GM10266 (cell line): ENCODE measurements at regions not wholly inside any gene's neighbourhood (a gene's known extent, or its start where the extent isn't known, plus 50 kb on each side); places are given as distances from the start of the nearest gene placed in this dataset.

ENCODE experiments used
- DNase-seq: peaks from one replicate; pipeline ENCODE4 v3.0.0; 2012; ENCODE audit errors: extremely low spot score
- CTCF ChIP-seq: IDR thresholded peaks from 2 replicates; pipeline ENCODE4 v1.5.1; 2012; ENCODE audit warnings: mild to moderate bottlenecking, low read depth; ENCODE audit not compliant: control insufficient read depth, insufficient read depth; ENCODE audit errors: missing control alignments

DNA sequence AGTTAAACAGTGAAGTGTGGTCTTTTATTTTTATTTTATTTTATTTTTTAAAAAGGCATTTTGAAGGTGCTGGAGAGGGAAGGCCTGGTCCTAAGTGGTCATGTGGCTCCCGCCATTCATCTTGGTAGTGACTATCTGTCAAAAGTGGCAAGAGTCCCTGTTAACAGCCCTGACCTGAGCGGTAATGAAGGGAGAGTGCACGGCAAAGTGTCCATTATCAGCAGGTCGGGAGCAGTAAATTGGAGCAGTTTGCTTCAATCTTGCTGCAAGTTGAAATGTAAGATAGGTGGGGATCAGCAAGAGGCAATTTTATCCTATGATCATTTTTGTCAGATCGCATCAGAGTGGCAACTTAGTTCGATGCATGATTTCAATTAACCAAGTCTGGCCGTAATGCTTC is 227.4 kb upstream of the SP4 start:
- DNase-seq, result no peak
- TF ChIP-seq CTCF, result no peak

- no peak for DNase-seq
- TF ChIP-seq CTCF, result no peak
Measured at GRCh38 chr7:21214657-21215056, 213.2 kb upstream of the SP4 start.

GRCh38 chr7:21215307-21215706 is 212.6 kb upstream of the SP4 start:
- DNase-seq, result no peak
- TF ChIP-seq CTCF, result no peak

GRCh38 chr7:21217365-21217764 is 210.5 kb upstream of the SP4 start:
- no peak for TF ChIP-seq CTCF
- no peak for DNase-seq

DNA sequence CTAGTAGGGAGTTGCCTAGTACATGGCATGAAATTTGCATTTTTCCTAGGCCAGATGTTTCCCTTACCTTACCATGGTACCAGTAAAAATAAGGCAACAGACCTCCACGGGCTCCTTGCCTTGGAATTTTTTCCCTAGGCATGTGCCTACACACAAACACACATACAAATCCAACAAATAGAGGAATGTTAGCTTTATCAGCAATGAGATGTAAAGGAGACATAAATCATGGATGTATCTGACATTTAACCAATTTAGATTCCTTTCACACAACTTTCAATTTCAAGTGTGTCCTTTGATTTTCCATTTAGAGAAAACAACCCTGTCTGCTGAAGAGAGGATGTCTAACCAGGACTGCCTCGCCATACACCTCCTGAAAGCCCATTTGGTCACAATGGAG is 209.7 kb upstream of the SP4 start:
- TF ChIP-seq CTCF, result no peak
- no peak for DNase-seq

DNA sequence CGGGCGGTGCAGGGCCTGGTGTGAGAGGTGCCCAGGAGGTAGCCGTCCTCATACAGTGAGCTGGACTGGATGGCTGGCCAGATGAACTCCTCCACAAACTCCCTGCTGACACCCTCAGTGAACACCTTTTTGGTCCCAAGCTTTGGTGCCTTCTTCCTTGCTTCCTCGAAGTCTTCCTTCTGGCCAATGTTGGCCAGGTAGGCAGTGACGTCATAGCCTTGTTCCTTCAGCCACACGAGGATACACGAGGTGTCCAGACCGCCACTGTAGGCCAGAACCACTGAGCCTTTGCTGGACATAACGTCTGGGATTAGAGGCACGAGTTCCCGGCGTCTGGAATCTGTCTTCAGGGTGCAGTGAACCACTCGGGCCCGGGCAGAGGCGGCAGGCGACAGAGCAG is 206.8 kb upstream of the SP4 start:
- no peak for DNase-seq
- no peak for TF ChIP-seq CTCF

DNA sequence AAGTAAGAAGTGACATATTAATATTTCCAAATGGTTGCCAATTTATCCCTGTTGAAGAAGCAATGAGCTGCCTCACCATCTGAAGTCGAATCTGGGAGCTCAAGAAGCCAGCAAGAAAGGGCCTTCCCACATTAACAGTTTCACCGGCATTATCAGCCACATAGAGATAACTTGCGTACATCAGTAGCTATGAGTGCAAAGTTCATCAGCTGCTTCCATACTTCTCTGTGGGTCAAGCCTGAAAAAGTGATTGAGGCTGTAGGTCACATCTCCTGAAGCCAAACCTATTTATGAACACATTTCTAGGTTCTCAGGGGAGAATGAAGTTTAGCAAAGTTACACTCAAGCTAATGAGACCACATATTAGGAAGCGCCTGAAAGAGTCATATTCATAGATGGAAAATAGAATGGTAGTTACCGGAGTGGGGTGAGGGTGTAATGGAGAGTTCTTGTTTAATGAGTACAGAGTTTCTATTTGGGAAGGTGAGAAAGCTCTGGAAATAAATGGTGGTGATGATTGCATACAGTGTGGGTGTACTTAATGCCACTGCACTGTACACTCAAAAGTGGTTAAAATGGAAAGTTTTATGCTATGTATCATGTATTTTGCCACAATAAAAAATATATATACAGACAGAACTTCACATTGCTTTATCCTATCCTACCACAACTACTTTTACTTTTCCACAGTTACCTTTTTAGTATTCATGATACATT is 189.3 kb upstream of the SP4 start:
- DNase-seq, result no peak
- no peak for TF ChIP-seq CTCF
